ENCODE measurements at regions not wholly inside any gene's neighbourhood (a gene's known extent, or its start where the extent isn't known, plus 50 kb on each side); places are given as distances from the start of the nearest gene placed in this dataset.
"Not testable (repeated sequence)": the region's sequence is repeated elsewhere in the genome, so short reads cannot be mapped to it uniquely, and the experiment has no call there.

- Histone ChIP-seq H3K27me3 (no peaks in the 10 kb centered on the region), H3K36me3 (no peaks in the 10 kb centered on the region), H3K4me1 (peaks cover 12 to 28% (median 20%) of the 10 kb centered on the region in 4 donors), H3K4me3 (no peak overlapping the region), H3K9me3 (no peaks in the 10 kb centered on the region), H3K27ac (peak overlapping the region in 3 of 4 donors; percentile 18 to 80 (median 26))
- 59 to 61% methylated on average over 4 of the region's 4 CpGs for WGBS, 2 donors
- TF ChIP-seq POLR2AphosphoS5 (IDR thresholded peaks at IDR 0.05): no peak
- no peak for TF ChIP-seq EP300 (IDR thresholded peaks at IDR 0.05)
- TF ChIP-seq, protein P1, sequence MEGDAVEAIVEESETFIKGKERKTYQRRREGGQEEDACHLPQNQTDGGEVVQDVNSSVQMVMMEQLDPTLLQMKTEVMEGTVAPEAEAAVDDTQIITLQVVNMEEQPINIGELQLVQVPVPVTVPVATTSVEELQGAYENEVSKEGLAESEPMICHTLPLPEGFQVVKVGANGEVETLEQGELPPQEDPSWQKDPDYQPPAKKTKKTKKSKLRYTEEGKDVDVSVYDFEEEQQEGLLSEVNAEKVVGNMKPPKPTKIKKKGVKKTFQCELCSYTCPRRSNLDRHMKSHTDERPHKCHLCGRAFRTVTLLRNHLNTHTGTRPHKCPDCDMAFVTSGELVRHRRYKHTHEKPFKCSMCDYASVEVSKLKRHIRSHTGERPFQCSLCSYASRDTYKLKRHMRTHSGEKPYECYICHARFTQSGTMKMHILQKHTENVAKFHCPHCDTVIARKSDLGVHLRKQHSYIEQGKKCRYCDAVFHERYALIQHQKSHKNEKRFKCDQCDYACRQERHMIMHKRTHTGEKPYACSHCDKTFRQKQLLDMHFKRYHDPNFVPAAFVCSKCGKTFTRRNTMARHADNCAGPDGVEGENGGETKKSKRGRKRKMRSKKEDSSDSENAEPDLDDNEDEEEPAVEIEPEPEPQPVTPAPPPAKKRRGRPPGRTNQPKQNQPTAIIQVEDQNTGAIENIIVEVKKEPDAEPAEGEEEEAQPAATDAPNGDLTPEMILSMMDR (IDR thresholded peaks at IDR 0.05): no peak
- no peak for TF ChIP-seq POLR2A (IDR thresholded peaks at IDR 0.05)
- ATAC-seq (ENCODE audit: low FRiP score in 2 of 2) (no peak), DNase-seq (no peak)
Observed at GRCh38 chr10:43844221-43844620, 195.5 kb upstream of the ZNF32 start.

GRCh38 chr10:43843321-43844101, 194.8 kb upstream of the ZNF32 start:
- Histone ChIP-seq H3K27me3 (no peaks in the 10 kb centered on the region), H3K27ac (peak overlapping the region in 1 of 4 donors; percentile 26), H3K9me3 (no peaks in the 10 kb centered on the region), H3K36me3 (no peaks in the 10 kb centered on the region), H3K4me1 (peaks cover 12 to 28% (median 20%) of the 10 kb centered on the region in 4 donors), H3K4me3 (no peak overlapping the region)
- ATAC-seq (ENCODE audit: low FRiP score in 2 of 2) (peak in 1 of 2 donors; percentile 75), DNase-seq (no peak)
- 85 to 87% methylated on average over 9 of the region's 9 CpGs for WGBS, 2 donors
- no peak for TF ChIP-seq POLR2A (IDR thresholded peaks at IDR 0.05)
- TF ChIP-seq, protein P1 (IDR thresholded peaks at IDR 0.05): no peak
- TF ChIP-seq POLR2AphosphoS5 (IDR thresholded peaks at IDR 0.05): no peak
- no peak for TF ChIP-seq EP300 (IDR thresholded peaks at IDR 0.05)

DNA sequence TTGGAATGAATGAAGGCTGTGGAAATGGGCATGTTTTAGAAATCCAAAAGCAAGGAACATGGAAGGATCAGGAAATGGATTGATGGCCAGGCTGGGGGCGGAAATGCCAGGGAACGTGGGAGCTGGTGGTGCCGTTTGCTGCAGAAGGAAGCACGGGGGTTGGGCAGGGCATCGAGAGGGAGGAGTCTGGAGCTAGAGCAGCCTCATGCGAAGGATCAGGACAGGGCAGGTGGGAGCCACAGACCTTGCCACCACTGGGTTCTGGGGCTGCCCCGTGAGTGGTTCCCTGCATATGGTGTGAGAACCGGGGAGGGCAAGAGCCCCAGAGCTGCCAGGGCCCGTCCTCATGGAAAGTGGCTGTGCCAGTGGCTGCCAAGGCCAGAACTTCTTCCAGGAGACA, 193.8 kb upstream of the ZNF32 start:
- ATAC-seq (ENCODE audit: low FRiP score in 2 of 2) (no peak), DNase-seq (peak in 1 of 2 donors; percentile 35)
- TF ChIP-seq POLR2AphosphoS5 (IDR thresholded peaks at IDR 0.05) (no peak), EP300 (IDR thresholded peaks at IDR 0.05) (no peak), POLR2A (IDR thresholded peaks at IDR 0.05) (no peak)
- TF ChIP-seq, protein P1 (IDR thresholded peaks at IDR 0.05): no peak
- Histone ChIP-seq H3K4me1 (peaks cover 12 to 28% (median 20%) of the 10 kb centered on the region in 4 donors), H3K9me3 (no peaks in the 10 kb centered on the region), H3K36me3 (no peaks in the 10 kb centered on the region), H3K27me3 (no peaks in the 10 kb centered on the region), H3K27ac (no peak overlapping the region), H3K4me3 (no peak overlapping the region)
- 77 to 84% methylated on average over 9 of the region's 9 CpGs for WGBS, 2 donors

DNA sequence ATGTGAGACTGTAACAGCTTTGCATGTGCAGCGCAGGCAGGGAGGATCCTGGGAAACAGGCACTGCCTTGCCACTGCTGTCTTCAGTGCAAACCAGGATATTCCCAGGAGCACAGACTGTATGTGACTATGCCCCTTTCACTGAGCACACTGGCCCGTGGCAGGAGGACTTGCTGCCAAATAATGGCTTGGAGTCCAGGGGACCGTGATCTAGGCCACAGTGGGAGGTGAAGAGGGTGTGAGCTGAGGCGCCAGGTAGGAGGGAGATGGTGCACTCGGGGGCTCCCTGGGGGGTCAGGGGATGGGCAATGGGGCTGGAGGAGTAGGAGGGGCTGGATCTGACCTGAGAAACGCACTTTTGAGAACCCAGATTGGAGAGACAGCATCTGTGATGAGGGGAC, 193.4 kb upstream of the ZNF32 start:
- DNase-seq (peak in 1 of 2 donors; percentile 1), ATAC-seq (ENCODE audit: low FRiP score in 2 of 2) (no peak)
- H3K4me1 ChIP-seq: peaks cover 12 to 28% (median 20%) of the 10 kb centered on the region in 4 donors
- H3K4me3 ChIP-seq: no peak overlapping the region
- H3K27ac ChIP-seq: no peak overlapping the region
- WGBS, 2 donors: 76 to 86% methylated on average over 5 to 6 of the region's 6 CpGs
- H3K9me3 ChIP-seq: no peaks in the 10 kb centered on the region
- H3K27me3 ChIP-seq: no peaks in the 10 kb centered on the region
- no peak for TF ChIP-seq POLR2A (IDR thresholded peaks at IDR 0.05)
- no peaks in the 10 kb centered on the region for H3K36me3 ChIP-seq

GRCh38 chr10:43839973-43840372, 191.3 kb upstream of the ZNF32 start:
- no peak for ATAC-seq (ENCODE audit: low FRiP score in 2 of 2)
- TF ChIP-seq, protein P1 (IDR thresholded peaks at IDR 0.05): no peak
- TF ChIP-seq EP300 (IDR thresholded peaks at IDR 0.05) (no peak), POLR2AphosphoS5 (IDR thresholded peaks at IDR 0.05) (no peak), POLR2A (IDR thresholded peaks at IDR 0.05) (no peak)
- H3K27ac ChIP-seq: no peak overlapping the region
- 79 to 80% methylated on average over 3 of the region's 3 CpGs for WGBS, 2 donors
- H3K36me3 ChIP-seq: no peaks in the 10 kb centered on the region
- no peaks in the 10 kb centered on the region for H3K9me3 ChIP-seq
- peaks cover 0 to 11% (median 4%) of the 10 kb centered on the region in 4 donors for H3K4me1 ChIP-seq
- DNase-seq: no peak
- H3K27me3 ChIP-seq: no peaks in the 10 kb centered on the region
- H3K4me3 ChIP-seq: no peak overlapping the region

DNA sequence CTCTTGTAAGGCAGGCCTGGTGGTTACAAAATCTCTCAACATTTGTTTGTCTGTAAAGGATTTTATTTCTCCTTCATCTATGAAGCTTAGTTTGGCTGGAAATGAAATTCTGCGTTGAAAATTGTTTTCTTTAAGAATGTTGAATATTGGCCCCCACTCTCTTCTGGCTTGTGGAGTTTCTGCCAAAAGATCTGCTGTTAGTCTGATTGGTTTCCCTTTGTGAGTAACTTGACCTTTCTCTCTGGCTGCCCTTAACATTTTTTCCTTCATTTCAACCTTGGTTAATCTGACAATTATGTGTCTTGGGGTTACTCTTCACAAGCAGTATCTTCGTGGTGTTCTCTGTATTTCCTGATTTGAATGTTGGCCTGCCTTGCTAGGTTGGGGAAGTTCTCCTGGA, 186.1 kb upstream of the ZNF32 start:
- H3K9me3 ChIP-seq; H3K4me3 ChIP-seq; H3K4me1 ChIP-seq; ATAC-seq (ENCODE audit: low FRiP score in 2 of 2); DNase-seq; H3K27ac ChIP-seq; H3K27me3 ChIP-seq; H3K36me3 ChIP-seq: not testable (repeated sequence)
- WGBS, 2 donors: 66 to 71% methylated on average over 2 of the region's 2 CpGs
